MM.1S (cell line): ENCODE measurements at regions not wholly inside any gene's neighbourhood (a gene's known extent, or its start where the extent isn't known, plus 50 kb on each side); places are given as distances from the start of the nearest gene placed in this dataset.

Experiments used
- DNase-seq: peaks from one replicate; pipeline ENCODE4 v3.0.0-alpha.2; 2015
- H2AFZ ChIP-seq: fragments of 300-600 bp; sonication (generic); 2 replicates; pipeline ENCODE4 v1.6.0; 2016; ENCODE audit warnings: antibody characterized with exemption, low read length
- H3F3A ChIP-seq: fragments of 300-600 bp; sonication (generic); 2 replicates; pipeline ENCODE4 v1.6.1; 2016; ENCODE audit warnings: mild to moderate bottlenecking, antibody characterized with exemption, low read length, moderate library complexity, mixed read lengths; ENCODE audit not compliant: insufficient read depth
- H3K27ac ChIP-seq: fragments of 300-600 bp; sonication (generic); 2 replicates; pipeline ENCODE4 v1.5.1; 2016; ENCODE audit warnings: mild to moderate bottlenecking, low read length
- H3K27me3 ChIP-seq: fragments of 300-600 bp; sonication (generic); replicated peaks from 2 replicates; pipeline ENCODE4 v1.6.0; 2016; ENCODE audit warnings: low read length; ENCODE audit not compliant: insufficient read depth
- H3K36me3 ChIP-seq: fragments of 300-600 bp; sonication (generic); replicated peaks from 2 replicates; pipeline ENCODE4 v1.6.1; 2016; ENCODE audit warnings: mild to moderate bottlenecking, low read length, mixed read lengths; ENCODE audit not compliant: insufficient read depth
- H3K4me1 ChIP-seq: fragments of 300-600 bp; sonication (generic); 2 replicates; pipeline ENCODE4 v1.6.1; 2016; ENCODE audit warnings: low read length, mixed read lengths
- H3K4me2 ChIP-seq: fragments of 300-600 bp; sonication (generic); 2 replicates; pipeline ENCODE4 v1.6.0; 2016; ENCODE audit warnings: low read depth, low read length
- H3K4me3 ChIP-seq: fragments of 300-600 bp; sonication (generic); 2 replicates; pipeline ENCODE4 v1.5.1; 2016; ENCODE audit warnings: low read length, mixed read lengths
- H3K79me2 ChIP-seq: fragments of 300-600 bp; sonication (generic); 2 replicates; pipeline ENCODE4 v1.6.1; 2016; ENCODE audit warnings: mixed run types, low read length, mixed read lengths
- H3K9ac ChIP-seq: fragments of 300-600 bp; sonication (generic); 2 replicates; pipeline ENCODE4 v1.6.1; 2016; ENCODE audit warnings: low read length, mixed read lengths
- H3K9me2 ChIP-seq: fragments of 300-600 bp; sonication (generic); replicated peaks from 2 replicates; pipeline ENCODE4 v1.6.1; 2016; ENCODE audit warnings: mild to moderate bottlenecking, low read length, mixed read lengths; ENCODE audit not compliant: insufficient read depth
- H3K9me3 ChIP-seq: fragments of 300-600 bp; sonication (generic); replicated peaks from 2 replicates; pipeline ENCODE4 v1.6.1; 2016; ENCODE audit warnings: mild to moderate bottlenecking, low read length, mixed read lengths; ENCODE audit not compliant: insufficient read depth
- H4K20me1 ChIP-seq: fragments of 300-600 bp; sonication (generic); 2 replicates; pipeline ENCODE4 v1.6.1; 2016; ENCODE audit warnings: mild to moderate bottlenecking, low read length, moderate library complexity, mixed read lengths; ENCODE audit not compliant: insufficient read depth
- EZH2 ChIP-seq: fragments of 300-600 bp; sonication (generic); optimal IDR thresholded peaks from 2 replicates; pipeline ENCODE3; 2017; ENCODE audit warnings: low read depth, mild to moderate bottlenecking, antibody characterized with exemption, low read length, mixed read lengths
- EZH2phosphoT487 ChIP-seq: fragments of 300-600 bp; sonication (generic); IDR thresholded peaks from 2 replicates; pipeline ENCODE4 v1.6.1; 2018; ENCODE audit warnings: antibody characterized with exemption, low read length
- TF ChIP-seq, protein P1 (sequence below): fragments of 300-600 bp; sonication (generic); IDR thresholded peaks from 2 replicates; pipeline ENCODE4 v1.5.1; 2016; ENCODE audit warnings: antibody characterized with exemption, low read length, mixed read lengths

DNA sequence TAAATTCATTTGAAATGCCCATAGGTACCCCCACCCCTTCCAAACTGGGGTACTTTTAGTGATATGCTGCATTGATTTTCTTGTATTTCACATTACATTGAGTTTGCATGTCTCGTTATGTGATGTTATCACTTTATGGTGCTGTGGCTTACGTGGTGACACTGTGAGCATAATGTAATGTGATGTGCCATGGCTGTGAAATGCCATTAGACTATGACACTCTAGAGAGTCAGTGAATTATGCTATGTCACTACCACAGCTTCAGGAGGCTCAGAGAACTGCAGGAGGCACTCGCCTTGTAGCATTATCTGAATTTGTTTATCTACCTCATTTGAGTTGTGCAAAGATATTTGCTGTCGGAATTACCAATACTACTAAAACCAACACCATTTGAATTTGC, 590.1 kb upstream of the SLC10A2 start:
- Histone ChIP-seq H3K36me3 (no peaks in the 10 kb centered on the region), H3K79me2 (no peaks in the 10 kb centered on the region), H3K27me3 (no peaks in the 10 kb centered on the region), H3K4me1 (no peaks in the 10 kb centered on the region), H3F3A (no peaks in the 10 kb centered on the region), H2AFZ (no peak overlapping the region), H4K20me1 (no peaks in the 10 kb centered on the region), H3K27ac (no peak overlapping the region), H3K4me3 (no peak overlapping the region), H3K4me2 (no peak overlapping the region), H3K9ac (no peak overlapping the region), H3K9me3 (no peaks in the 10 kb centered on the region), H3K9me2 (no peaks in the 10 kb centered on the region)
- no peak for DNase-seq
- TF ChIP-seq, protein P1, sequence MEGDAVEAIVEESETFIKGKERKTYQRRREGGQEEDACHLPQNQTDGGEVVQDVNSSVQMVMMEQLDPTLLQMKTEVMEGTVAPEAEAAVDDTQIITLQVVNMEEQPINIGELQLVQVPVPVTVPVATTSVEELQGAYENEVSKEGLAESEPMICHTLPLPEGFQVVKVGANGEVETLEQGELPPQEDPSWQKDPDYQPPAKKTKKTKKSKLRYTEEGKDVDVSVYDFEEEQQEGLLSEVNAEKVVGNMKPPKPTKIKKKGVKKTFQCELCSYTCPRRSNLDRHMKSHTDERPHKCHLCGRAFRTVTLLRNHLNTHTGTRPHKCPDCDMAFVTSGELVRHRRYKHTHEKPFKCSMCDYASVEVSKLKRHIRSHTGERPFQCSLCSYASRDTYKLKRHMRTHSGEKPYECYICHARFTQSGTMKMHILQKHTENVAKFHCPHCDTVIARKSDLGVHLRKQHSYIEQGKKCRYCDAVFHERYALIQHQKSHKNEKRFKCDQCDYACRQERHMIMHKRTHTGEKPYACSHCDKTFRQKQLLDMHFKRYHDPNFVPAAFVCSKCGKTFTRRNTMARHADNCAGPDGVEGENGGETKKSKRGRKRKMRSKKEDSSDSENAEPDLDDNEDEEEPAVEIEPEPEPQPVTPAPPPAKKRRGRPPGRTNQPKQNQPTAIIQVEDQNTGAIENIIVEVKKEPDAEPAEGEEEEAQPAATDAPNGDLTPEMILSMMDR, result no peak
- no peak for TF ChIP-seq EZH2phosphoT487
- no peak for TF ChIP-seq EZH2

DNA sequence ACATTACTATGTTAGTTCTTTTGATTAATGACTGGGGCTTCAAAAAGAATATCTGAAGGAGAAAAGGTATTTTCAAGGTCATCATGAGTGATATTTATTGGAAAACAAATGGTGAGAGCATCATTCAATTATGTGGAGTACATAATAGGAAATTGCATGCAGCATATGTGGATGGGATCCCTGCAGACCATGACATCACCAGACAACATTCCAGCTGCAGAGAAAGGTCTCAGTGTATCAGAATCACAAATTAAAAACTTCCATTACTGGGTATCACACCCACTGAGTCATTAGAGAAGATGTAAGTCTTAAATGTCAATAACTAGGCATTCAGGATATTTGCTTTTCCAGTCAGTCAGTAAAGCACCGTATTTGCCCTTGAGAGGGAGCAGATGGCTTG, 574.4 kb upstream of the SLC10A2 start:
- H3K27ac ChIP-seq, result no peak overlapping the region
- no peaks in the 10 kb centered on the region for H3K79me2 ChIP-seq
- no peak for DNase-seq
- H2AFZ ChIP-seq, result no peak overlapping the region
- no peaks in the 10 kb centered on the region for H3K36me3 ChIP-seq
- H3F3A ChIP-seq, result no peaks in the 10 kb centered on the region
- no peaks in the 10 kb centered on the region for H3K27me3 ChIP-seq
- TF ChIP-seq EZH2phosphoT487, result no peak
- TF ChIP-seq, protein P1, result no peak
- no peak for TF ChIP-seq EZH2
- H3K9me3 ChIP-seq, result no peaks in the 10 kb centered on the region
- H3K9ac ChIP-seq, result no peak overlapping the region
- no peaks in the 10 kb centered on the region for H3K9me2 ChIP-seq
- no peak overlapping the region for H3K4me3 ChIP-seq
- no peaks in the 10 kb centered on the region for H3K4me1 ChIP-seq
- no peak overlapping the region for H3K4me2 ChIP-seq
- H4K20me1 ChIP-seq, result no peaks in the 10 kb centered on the region

DNA sequence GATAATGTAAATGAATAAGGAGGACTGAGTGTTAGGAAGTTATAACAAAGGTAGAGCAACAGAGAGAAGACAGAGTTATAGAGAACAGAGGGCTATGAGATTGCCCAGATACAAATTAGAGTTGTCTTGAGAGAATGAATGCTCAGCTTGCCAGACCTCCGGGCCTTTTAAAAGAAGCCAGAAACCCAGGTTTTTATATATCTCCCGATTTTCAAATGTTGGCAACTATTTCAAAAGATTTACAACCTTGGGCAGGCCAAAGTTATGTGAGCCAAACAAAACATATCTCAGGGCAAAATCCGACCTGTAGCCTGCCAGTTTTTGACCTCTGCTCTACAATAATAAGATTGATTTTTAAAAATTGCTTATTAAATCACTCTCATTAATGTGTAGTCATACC, 573.1 kb upstream of the SLC10A2 start:
- Histone ChIP-seq H3K9me3 (no peaks in the 10 kb centered on the region), H4K20me1 (no peaks in the 10 kb centered on the region), H3K9me2 (no peaks in the 10 kb centered on the region), H3F3A (no peaks in the 10 kb centered on the region), H3K79me2 (no peaks in the 10 kb centered on the region), H3K4me1 (no peaks in the 10 kb centered on the region), H3K36me3 (no peaks in the 10 kb centered on the region), H3K9ac (no peak overlapping the region), H2AFZ (no peak overlapping the region), H3K4me3 (no peak overlapping the region), H3K4me2 (no peak overlapping the region), H3K27ac (no peak overlapping the region), H3K27me3 (no peaks in the 10 kb centered on the region)
- TF ChIP-seq EZH2phosphoT487, result no peak
- no peak for TF ChIP-seq EZH2
- TF ChIP-seq, protein P1, result no peak
- no peak for DNase-seq
